Upper lobe of left lung (tissue), 4 donors: ENCODE measurements at regions not wholly inside any gene's neighbourhood (a gene's known extent, or its start where the extent isn't known, plus 50 kb on each side); places are given as distances from the start of the nearest gene placed in this dataset.
"Not testable (repeated sequence)": the region's sequence is repeated elsewhere in the genome, so short reads cannot be mapped to it uniquely, and the experiment has no call there.

Experiments used
- EP300 ChIP-seq, 4 donors: sonication (generic); formaldehyde crosslinking; IDR thresholded peaks; one replicate each; pipeline ENCODE4 v1.5.1; 2017; ENCODE audit warnings: antibody characterized with exemption in 4 of 4, control low read depth in 2 of 4
- POLR2A ChIP-seq, 4 donors: fragments of 450-650 bp; IDR thresholded peaks; one replicate each; pipeline ENCODE4 v1.5.1; 2016 to 2017; ENCODE audit warnings: antibody characterized with exemption in 4 of 4, mild to moderate bottlenecking in 2 of 4
- POLR2AphosphoS5 ChIP-seq, 2 donors: sonication (generic); formaldehyde crosslinking; IDR thresholded peaks; one replicate each; pipeline ENCODE4 v1.5.1; 2017; ENCODE audit warnings: antibody characterized with exemption in 2 of 2
- TF ChIP-seq, protein P1 (sequence below), 6 experiments: fragments of 450-650 bp in 4 of 6; fragments of 200-600 bp in 2 of 6; sonication (generic) in 2 of 6; IDR thresholded peaks; one replicate each; pipeline ENCODE4 v1.5.1; 2016 to 2019; ENCODE audit warnings: antibody characterized with exemption in 6 of 6

DNA sequence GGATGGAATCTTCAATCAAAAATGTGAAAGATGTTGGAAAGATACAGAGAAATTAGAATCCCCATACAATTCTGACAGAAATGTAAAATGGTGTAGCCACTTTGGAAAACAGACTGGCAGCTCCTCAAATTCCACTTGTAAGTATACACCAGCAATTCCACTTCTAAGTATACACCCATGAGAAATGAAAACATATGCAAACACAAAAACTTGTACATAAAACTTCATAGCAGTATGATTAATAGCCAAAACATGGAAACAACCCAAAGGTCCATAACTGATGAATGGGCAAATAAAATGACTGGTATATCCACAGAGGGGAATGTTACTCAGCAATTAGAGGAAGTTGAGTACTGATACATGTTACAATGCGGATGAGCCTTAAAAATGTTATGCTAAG lies 304.3 kb upstream of the NUPR2 start:
- TF ChIP-seq, protein P1, sequence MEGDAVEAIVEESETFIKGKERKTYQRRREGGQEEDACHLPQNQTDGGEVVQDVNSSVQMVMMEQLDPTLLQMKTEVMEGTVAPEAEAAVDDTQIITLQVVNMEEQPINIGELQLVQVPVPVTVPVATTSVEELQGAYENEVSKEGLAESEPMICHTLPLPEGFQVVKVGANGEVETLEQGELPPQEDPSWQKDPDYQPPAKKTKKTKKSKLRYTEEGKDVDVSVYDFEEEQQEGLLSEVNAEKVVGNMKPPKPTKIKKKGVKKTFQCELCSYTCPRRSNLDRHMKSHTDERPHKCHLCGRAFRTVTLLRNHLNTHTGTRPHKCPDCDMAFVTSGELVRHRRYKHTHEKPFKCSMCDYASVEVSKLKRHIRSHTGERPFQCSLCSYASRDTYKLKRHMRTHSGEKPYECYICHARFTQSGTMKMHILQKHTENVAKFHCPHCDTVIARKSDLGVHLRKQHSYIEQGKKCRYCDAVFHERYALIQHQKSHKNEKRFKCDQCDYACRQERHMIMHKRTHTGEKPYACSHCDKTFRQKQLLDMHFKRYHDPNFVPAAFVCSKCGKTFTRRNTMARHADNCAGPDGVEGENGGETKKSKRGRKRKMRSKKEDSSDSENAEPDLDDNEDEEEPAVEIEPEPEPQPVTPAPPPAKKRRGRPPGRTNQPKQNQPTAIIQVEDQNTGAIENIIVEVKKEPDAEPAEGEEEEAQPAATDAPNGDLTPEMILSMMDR (IDR thresholded peaks at IDR 0.05) = not testable (repeated sequence)
- not testable (repeated sequence) for TF ChIP-seq POLR2A, POLR2AphosphoS5, EP300 (IDR thresholded peaks at IDR 0.05)
